ENCODE measurements at regions not wholly inside any gene's neighbourhood (a gene's known extent, or its start where the extent isn't known, plus 50 kb on each side); places are given as distances from the start of the nearest gene placed in this dataset.

DNA sequence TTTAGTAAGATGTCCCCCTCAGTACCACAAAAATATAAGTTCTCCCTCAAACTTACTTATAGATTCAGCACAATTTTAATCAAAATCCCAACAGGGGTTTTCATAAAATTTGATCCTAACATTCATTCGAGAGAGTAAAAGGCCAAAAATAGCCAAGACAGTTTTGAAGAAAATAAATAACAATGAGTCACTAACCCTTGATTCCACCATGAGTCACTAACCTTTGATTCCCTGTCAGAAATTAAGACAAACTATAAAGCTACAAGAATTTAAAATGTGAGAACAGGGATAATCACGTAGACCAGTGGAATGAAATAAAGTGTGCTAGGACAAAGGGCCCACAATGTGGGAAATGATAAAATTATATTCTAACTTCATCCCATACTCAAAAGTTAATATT lies 320.3 kb downstream of the SUCLA2 start:
- no peak for TF ChIP-seq CTCF (IDR thresholded peaks at IDR 0.05; ENCODE audit: insufficient read depth, low read length, missing control alignments)
- POLR2A ChIA-PET, result no interaction called here
- no peak for DNase-seq (ENCODE audit: low read depth, low spot score)
- no peak overlapping the region for H3K4me3 ChIP-seq (ENCODE audit: low read depth, low read length)
- CTCF ChIA-PET, result interaction anchor here (0.7 kb wide), 1 partner anchor 19 kb away, joined by 3 read pairs; no protein-coding TSS in a partner anchor

DNA sequence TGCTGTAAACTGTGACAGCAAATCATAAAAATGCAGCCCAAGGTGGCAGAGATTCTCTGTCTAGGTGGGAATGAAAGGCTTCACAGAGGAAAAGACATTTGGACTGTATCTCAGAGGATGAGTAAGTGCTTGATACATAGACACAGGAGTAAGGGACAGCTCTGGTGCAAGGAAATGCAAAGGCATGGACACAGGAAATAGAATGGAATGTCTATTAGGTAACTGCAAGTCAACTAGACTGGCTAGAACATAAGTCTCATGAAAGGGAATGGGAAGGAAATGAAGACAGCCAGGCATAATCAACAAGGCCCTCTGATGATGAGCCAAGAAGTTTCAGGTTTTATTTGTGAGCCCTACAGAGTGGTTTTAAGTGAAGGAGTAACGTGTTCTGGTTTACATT lies 321.7 kb downstream of the SUCLA2 start:
- DNase-seq (ENCODE audit: low read depth, low spot score), result peak; percentile 41
- no peak overlapping the region for H3K4me3 ChIP-seq (ENCODE audit: low read depth, low read length)
- ChIA-PET POLR2A (interaction anchor here (0.9 kb wide), 1 partner anchor 16 kb away, joined by 3 read pairs; no protein-coding TSS in a partner anchor), CTCF (no interaction called here)
- no peak for TF ChIP-seq CTCF (IDR thresholded peaks at IDR 0.05; ENCODE audit: insufficient read depth, low read length, missing control alignments)

GRCh38 chr13:47678201-47678968 lies 322.7 kb downstream of the SUCLA2 start:
- no peak for DNase-seq (ENCODE audit: low read depth, low spot score)
- no peak overlapping the region for H3K4me3 ChIP-seq (ENCODE audit: low read depth, low read length)
- no peak for TF ChIP-seq CTCF (IDR thresholded peaks at IDR 0.05; ENCODE audit: insufficient read depth, low read length, missing control alignments)
- ChIA-PET POLR2A (interaction anchor here (0.5 to 0.9 kb wide), 3 partner anchors 17 to 873 kb away, joined by 3 read pairs; no protein-coding TSS in a partner anchor), CTCF (interaction anchor here (0.7 kb wide), 1 partner anchor 17 kb away, joined by 3 read pairs; no protein-coding TSS in a partner anchor)

DNA sequence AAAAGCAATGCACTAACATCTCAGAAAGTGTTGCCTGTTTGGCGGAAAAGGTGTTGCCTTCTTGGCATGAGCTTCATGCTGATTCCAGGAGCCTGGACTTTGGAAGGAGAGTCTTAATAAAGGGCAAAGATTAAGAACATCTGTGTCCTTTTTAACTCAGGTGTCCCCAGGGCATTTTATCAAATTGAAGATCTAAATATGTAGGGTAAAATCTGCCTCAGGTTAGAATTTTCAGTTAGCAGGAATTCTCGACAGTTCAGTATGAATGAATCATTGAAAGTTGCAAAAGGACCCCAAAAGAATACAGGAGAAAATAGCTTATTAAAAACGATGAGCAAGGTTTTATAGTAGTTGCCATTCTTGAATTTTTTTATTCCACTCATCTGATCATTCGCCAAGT lies 325.2 kb downstream of the SUCLA2 start:
- POLR2A ChIA-PET, result no interaction called here
- CTCF ChIA-PET, result interaction anchor here (0.7 to 0.8 kb wide), 2 partner anchors 9 to 904 kb away, joined by 3 to 4 read pairs; no protein-coding TSS in a partner anchor

GRCh38 chr13:47673009-47673850 lies 327.8 kb downstream of the SUCLA2 start:
- ChIA-PET CTCF (interaction anchor here (0.7 kb wide), 1 partner anchor 41 kb away, joined by 4 read pairs; no protein-coding TSS in a partner anchor), POLR2A (interaction anchor here (0.6 to 0.8 kb wide), 3 partner anchors 12 to 45 kb away, joined by 3 read pairs; no protein-coding TSS in a partner anchor)
- no peak overlapping the region for H3K4me3 ChIP-seq (ENCODE audit: low read depth, low read length)
- peak; percentile 92 for DNase-seq (ENCODE audit: low read depth, low spot score)
- TF ChIP-seq CTCF (IDR thresholded peaks at IDR 0.05; ENCODE audit: insufficient read depth, low read length, missing control alignments), result no peak

More for the DNA sequence above, 325.2 kb downstream of the SUCLA2 start:
- DNase-seq (ENCODE audit: low read depth, low spot score), result no peak
- no peak overlapping the region for H3K4me3 ChIP-seq (ENCODE audit: low read depth, low read length)
- TF ChIP-seq CTCF (IDR thresholded peaks at IDR 0.05; ENCODE audit: insufficient read depth, low read length, missing control alignments), result no peak

Measured in AG04449 (cell line).